ENCODE measurements at regions not wholly inside any gene's neighbourhood (a gene's known extent, or its start where the extent isn't known, plus 50 kb on each side); places are given as distances from the start of the nearest gene placed in this dataset.
"Not testable (repeated sequence)": the region's sequence is repeated elsewhere in the genome, so short reads cannot be mapped to it uniquely, and the experiment has no call there.

DNA sequence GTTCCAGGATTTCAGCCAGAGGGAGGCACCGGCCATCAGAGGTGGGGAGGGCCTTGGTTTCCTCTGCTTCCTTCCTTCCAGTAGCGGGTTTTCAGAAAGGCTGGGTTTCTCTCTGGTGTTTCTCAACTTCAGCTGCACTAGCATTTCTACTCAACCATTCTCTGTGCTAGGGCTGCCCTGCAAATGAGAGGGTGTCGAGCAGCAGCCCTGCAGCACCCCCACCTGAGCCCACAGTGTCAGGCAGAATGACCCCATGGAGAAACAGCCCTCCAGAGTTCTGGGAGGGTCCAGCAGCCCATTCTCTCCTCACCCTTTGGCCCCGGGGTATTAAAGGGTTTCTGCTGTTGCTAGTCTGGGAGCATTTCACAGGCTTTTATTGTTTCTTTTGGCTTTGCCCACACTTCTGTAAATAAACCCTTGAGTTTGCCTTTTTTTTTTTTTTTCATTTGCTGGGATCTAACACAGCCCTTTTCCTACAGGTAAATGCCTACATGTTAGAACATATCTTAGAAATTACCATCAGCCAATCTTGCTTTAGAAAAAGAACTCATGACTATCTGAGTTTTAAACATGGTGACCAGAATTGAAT lies 151.5 kb upstream of the VIPR2 start:
- DNase-seq (ENCODE audit: low read depth in 2 of 2): no peak
- TF ChIP-seq, protein P1, sequence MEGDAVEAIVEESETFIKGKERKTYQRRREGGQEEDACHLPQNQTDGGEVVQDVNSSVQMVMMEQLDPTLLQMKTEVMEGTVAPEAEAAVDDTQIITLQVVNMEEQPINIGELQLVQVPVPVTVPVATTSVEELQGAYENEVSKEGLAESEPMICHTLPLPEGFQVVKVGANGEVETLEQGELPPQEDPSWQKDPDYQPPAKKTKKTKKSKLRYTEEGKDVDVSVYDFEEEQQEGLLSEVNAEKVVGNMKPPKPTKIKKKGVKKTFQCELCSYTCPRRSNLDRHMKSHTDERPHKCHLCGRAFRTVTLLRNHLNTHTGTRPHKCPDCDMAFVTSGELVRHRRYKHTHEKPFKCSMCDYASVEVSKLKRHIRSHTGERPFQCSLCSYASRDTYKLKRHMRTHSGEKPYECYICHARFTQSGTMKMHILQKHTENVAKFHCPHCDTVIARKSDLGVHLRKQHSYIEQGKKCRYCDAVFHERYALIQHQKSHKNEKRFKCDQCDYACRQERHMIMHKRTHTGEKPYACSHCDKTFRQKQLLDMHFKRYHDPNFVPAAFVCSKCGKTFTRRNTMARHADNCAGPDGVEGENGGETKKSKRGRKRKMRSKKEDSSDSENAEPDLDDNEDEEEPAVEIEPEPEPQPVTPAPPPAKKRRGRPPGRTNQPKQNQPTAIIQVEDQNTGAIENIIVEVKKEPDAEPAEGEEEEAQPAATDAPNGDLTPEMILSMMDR (IDR thresholded peaks at IDR 0.05; ENCODE audit: low read depth, low read length): no peak
- no peak overlapping the region for H3K4me3 ChIP-seq (replicated peaks in 1 of 2; ENCODE audit: low read depth in 2 of 2, low read length in 2 of 2)

DNA sequence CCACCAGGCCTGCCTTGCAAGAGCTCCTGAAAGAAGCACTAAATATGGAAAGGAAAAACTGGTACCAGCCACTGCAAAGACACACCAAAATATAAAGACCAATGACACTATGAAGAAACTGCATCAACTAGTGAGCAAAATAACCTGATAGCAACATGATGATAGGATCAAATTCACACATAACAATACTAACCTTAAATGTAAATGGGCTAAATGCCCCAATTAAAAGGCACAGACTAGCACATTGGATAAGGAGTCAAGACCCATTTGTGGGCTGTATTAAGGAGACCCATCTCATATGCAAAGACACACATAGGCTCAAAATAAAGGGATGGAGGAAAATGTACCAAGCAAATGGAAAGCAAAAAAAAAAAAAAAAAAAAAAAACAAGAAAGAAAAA lies 141.8 kb upstream of the VIPR2 start:
- not testable (repeated sequence) for DNase-seq (ENCODE audit: low read depth in 2 of 2); H3K4me3 ChIP-seq (replicated peaks in 1 of 2; ENCODE audit: low read depth in 2 of 2, low read length in 2 of 2)

DNA sequence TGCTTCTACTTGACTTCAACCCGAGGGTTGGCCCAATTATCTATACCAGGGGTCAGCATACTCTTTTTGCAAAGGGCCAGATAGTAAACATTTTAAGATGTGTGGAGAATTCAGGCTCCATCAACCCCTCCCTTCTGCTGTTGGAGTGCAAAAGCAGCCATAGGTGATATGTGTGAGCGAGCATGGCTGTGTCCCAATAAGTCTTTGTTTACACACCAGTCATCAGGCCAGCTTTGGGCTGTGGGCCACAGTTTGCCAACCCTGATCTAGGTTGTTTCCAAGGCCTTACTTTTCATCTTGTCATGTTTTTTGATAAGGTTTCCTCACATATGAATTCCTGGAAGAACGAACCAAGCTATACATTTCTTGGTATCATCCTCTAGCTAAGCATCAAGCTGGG lies 136.9 kb upstream of the VIPR2 start:
- no peak overlapping the region for H3K4me3 ChIP-seq (replicated peaks in 1 of 2; ENCODE audit: low read depth in 2 of 2, low read length in 2 of 2)
- no peak for DNase-seq (ENCODE audit: low read depth in 2 of 2)
- TF ChIP-seq, protein P1 (IDR thresholded peaks at IDR 0.05; ENCODE audit: low read depth, low read length): no peak

DNA sequence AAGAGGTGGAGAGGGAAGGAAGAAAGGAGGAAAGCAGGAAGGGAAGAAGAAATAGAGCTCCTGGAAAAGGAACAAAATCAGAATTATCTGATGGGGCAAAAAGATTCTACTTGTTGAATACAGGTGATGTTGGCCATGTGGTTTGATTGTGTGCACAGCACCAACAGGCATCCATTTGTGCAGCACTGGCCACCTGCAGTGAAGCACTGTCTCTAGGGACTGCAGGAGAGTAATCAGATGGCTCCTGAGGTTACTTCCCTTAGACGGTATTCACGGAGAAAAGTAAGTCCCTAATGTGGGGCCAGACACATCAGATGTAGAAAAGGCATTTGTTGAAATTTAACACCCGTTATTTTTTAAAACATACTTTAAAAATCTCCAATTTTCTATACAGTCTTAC lies 135.3 kb upstream of the VIPR2 start:
- TF ChIP-seq, protein P1 (IDR thresholded peaks at IDR 0.05; ENCODE audit: low read depth, low read length): no peak
- DNase-seq (ENCODE audit: low read depth in 2 of 2): no peak
- H3K4me3 ChIP-seq (replicated peaks in 1 of 2; ENCODE audit: low read depth in 2 of 2, low read length in 2 of 2): no peak overlapping the region

DNA sequence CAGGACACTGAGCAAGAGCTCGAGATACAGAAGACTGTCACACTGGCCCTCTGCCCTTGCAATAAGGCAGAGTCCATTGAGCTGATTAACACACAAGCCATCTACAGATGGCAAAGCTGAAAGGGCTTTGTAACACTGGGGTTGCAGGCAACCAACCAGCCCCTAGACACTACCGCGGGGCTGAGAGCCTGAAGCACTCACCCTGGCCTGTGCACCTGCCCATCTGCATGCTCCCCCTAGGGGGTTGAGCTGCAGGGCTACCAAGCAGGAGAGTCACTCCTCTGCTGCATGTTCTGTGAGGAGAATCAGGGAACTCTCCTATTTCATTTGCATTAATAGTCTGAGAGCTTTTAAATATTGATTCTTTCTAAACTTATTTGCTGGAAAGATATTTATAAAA lies 128.1 kb upstream of the VIPR2 start:
- no peak for DNase-seq (ENCODE audit: low read depth in 2 of 2)
- H3K4me3 ChIP-seq (replicated peaks in 1 of 2; ENCODE audit: low read depth in 2 of 2, low read length in 2 of 2): no peak overlapping the region
- TF ChIP-seq, protein P1 (IDR thresholded peaks at IDR 0.05; ENCODE audit: low read depth, low read length): no peak

DNA sequence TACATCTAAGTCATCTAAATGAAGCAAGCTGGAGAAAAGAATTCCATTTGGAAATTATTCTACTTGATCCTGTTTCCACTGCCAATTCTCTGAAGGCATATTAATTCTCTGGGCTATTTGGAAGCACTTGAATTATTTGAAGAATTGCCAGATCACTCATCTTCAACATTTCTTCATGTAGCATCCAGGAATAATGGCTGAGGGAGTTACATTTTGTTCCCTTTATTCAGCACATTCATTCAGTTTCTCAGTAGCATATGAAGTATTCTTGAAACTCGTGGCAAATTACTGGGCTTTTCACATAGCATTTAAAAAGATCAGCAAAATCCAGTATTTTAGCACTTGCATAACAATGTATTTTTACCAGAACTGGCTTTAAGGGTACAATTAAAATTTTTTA lies 127.1 kb upstream of the VIPR2 start:
- TF ChIP-seq, protein P1 (IDR thresholded peaks at IDR 0.05; ENCODE audit: low read depth, low read length): no peak
- no peak for DNase-seq (ENCODE audit: low read depth in 2 of 2)
- no peak overlapping the region for H3K4me3 ChIP-seq (replicated peaks in 1 of 2; ENCODE audit: low read depth in 2 of 2, low read length in 2 of 2)

DNA sequence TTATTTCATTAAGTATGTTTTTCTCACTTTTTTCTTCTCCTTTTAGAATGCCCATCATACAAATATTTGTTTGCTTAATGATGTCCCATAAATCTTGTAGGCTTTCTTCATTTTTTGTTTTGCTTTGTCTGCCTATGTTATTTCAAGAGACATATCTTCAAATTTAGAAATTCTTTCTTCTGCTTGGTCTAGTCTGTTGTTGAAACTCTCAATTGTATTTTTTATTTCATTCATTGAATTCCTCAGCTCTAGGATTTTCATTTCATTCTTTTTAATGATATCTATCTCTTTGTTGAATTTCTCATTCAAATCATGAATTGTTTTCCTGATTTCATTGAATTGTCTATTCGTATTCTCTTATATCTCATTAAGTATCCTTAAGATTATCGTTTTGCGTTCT lies 125.1 kb upstream of the VIPR2 start:
- DNase-seq (ENCODE audit: low read depth in 2 of 2): no peak
- H3K4me3 ChIP-seq (replicated peaks in 1 of 2; ENCODE audit: low read depth in 2 of 2, low read length in 2 of 2): no peak overlapping the region
- TF ChIP-seq, protein P1 (IDR thresholded peaks at IDR 0.05; ENCODE audit: low read depth, low read length): no peak

Measured in cardiac fibroblast (primary cell).